CD4-positive, alpha-beta memory T cell (primary cell): ENCODE measurements at regions not wholly inside any gene's neighbourhood (a gene's known extent, or its start where the extent isn't known, plus 50 kb on each side); places are given as distances from the start of the nearest gene placed in this dataset.

Experiments used
- CTCF ChIA-PET: fragments of 350-600 bp; sonication (Branson Sonifier 250); formaldehyde crosslinking; loops from one replicate; lab custom pipeline; 2021; ENCODE audit warnings: inconsistent platforms; ENCODE audit not compliant: partially characterized antibody; lab: Charles Lee
- POLR2A ChIA-PET: fragments of 350-600 bp; sonication (Branson Sonifier 250); formaldehyde crosslinking; loops from one replicate; lab custom pipeline; 2021; ENCODE audit not compliant: partially characterized antibody; lab: Charles Lee
- DNase-seq, 5 donors: peaks; one replicate each; pipeline versions ENCODE4 v3.0.0 to v3.0.0-alpha.2; 2020 to 2022; ENCODE audit warnings: mixed read lengths in 1 of 5
- H3K27ac ChIP-seq: one replicate; pipeline ENCODE4 v1.7.0; 2013; ENCODE audit warnings: low read depth, low read length
- H3K27me3 ChIP-seq: 2 replicates; pipeline ENCODE4 v1.7.0; 2013; ENCODE audit warnings: mild to moderate bottlenecking, low read length, moderate library complexity; ENCODE audit not compliant: insufficient read depth
- H3K36me3 ChIP-seq: 2 replicates; pipeline ENCODE4 v1.7.0; 2013; ENCODE audit warnings: mild to moderate bottlenecking, low read length, moderate library complexity; ENCODE audit not compliant: insufficient read depth
- H3K4me1 ChIP-seq: 2 replicates; pipeline ENCODE4 v1.7.0; 2013; ENCODE audit warnings: mild to moderate bottlenecking, low read length, moderate library complexity; ENCODE audit not compliant: insufficient read depth
- H3K4me3 ChIP-seq, 2 donors: one replicate each; pipeline ENCODE4 v1.7.0; 2013; ENCODE audit warnings: low read length in 2 of 2, mild to moderate bottlenecking in 1 of 2
- H3K9me3 ChIP-seq, 2 donors: one replicate each; pipeline ENCODE4 v1.7.0; 2013; ENCODE audit warnings: low read length in 2 of 2, control low read depth in 1 of 2; ENCODE audit not compliant: control insufficient read depth in 1 of 2
- H3K27ac Mint-ChIP-seq, 7 donors: one replicate each; pipeline ENCODE4 v1.8.0; 2020 to 2021; ENCODE audit warnings: mixed read lengths in 7 of 7, mild to moderate bottlenecking in 6 of 7, inconsistent platforms in 3 of 7, moderate library complexity in 3 of 7
- H3K27me3 Mint-ChIP-seq, 2 donors: one replicate each; pipeline ENCODE4 v1.8.0; 2020 to 2021; ENCODE audit warnings: mixed read lengths in 2 of 2
- H3K36me3 Mint-ChIP-seq, 2 donors: one replicate each; pipeline ENCODE4 v1.8.0; 2020 to 2021; ENCODE audit warnings: mixed read lengths in 2 of 2, inconsistent platforms in 1 of 2, mild to moderate bottlenecking in 1 of 2
- H3K4me1 Mint-ChIP-seq, 4 donors: one replicate each; pipeline ENCODE4 v1.8.0; 2020 to 2021; ENCODE audit warnings: mixed read lengths in 4 of 4, mild to moderate bottlenecking in 1 of 4
- H3K4me3 Mint-ChIP-seq, 8 donors: one replicate each; pipeline ENCODE4 v1.8.0; 2020 to 2021; ENCODE audit warnings: mixed read lengths in 8 of 8, mild to moderate bottlenecking in 7 of 8, moderate library complexity in 6 of 8, inconsistent platforms in 3 of 8
- H3K9me3 Mint-ChIP-seq, 8 donors: one replicate each; pipeline ENCODE4 v1.8.0; 2020 to 2021; ENCODE audit warnings: mixed read lengths in 8 of 8, mild to moderate bottlenecking in 5 of 8, inconsistent platforms in 3 of 8, moderate library complexity in 1 of 8
- intact Hi-C: fragments of 100-400 bp; cut with micrococcal nuclease; formaldehyde crosslinking; loops from one replicate; pipeline ENCODE4 v1.15.1; 2023

DNA sequence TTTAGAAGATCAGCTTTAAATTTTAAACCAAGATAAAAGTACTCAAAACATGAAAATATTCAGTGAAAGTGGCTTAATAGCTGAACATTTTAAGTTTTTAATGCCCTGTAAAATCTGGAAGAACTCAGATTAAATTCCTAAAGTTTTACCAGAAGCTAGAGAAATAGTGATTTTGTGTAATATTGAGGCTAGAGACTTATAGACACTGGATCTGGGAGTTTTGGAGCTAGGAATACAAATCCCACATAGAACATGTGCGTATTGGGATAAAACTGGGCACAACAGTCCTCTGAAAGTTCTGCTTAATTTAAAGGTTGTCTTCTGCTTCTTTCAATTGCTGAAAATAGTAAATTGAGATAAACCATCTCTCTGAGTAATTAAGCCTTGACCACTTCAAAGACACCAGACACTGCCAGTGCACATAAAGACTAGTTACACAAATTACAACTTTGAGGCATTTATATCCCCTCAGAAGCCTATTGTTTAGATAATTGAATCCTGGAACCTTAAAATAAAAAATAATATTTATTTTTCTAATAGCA is 1382.5 kb downstream of the OTOL1 start:
- Mint-ChIP-seq H3K36me3 (no peaks in the 10 kb centered on the region), H3K27me3 (no peaks in the 10 kb centered on the region), H3K4me3 (no peak overlapping the region), H3K9me3 (peaks cover 0 to 6% (median 2%) of the 10 kb centered on the region in 8 donors), H3K27ac (peak overlapping the region in 1 of 7 donors; percentile 53), H3K4me1 (no peaks in the 10 kb centered on the region)
- Histone ChIP-seq H3K9me3 (no peaks in the 10 kb centered on the region), H3K4me3 (no peak overlapping the region), H3K27ac (no peak overlapping the region), H3K4me1 (no peaks in the 10 kb centered on the region), H3K27me3 (no peaks in the 10 kb centered on the region), H3K36me3 (no peaks in the 10 kb centered on the region)
- CTCF ChIA-PET = no interaction called here
- POLR2A ChIA-PET = no interaction called here
- DNase-seq = no peak
- intact Hi-C loops = no loop called here

DNA sequence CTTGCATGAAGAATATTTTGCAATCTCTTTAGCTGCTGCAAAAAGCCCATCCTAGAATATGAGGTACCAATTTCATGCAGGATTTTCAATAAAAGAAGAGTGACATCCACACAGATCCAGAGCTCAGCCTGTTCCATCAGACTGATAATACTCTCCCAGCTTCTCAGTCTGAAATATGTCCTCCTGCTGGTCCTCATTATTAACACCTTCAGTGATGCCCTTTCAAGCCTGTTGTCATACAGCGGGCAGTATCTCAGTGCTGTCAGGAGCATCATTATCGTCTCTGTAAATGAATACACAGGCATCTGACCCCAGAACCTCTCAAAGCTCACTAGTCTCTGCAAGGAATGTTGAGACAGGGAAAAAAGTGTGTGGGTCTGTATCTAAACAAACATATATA is 1387.8 kb downstream of the OTOL1 start:
- Mint-ChIP-seq H3K36me3 (no peaks in the 10 kb centered on the region), H3K4me3 (no peak overlapping the region), H3K9me3 (peaks cover 0 to 6% (median 2%) of the 10 kb centered on the region in 8 donors), H3K4me1 (no peaks in the 10 kb centered on the region), H3K27me3 (no peaks in the 10 kb centered on the region), H3K27ac (no peak overlapping the region)
- Histone ChIP-seq H3K9me3 (no peaks in the 10 kb centered on the region), H3K4me3 (no peak overlapping the region), H3K27ac (no peak overlapping the region), H3K4me1 (no peaks in the 10 kb centered on the region), H3K36me3 (no peaks in the 10 kb centered on the region), H3K27me3 (no peaks in the 10 kb centered on the region)
- DNase-seq = no peak
- intact Hi-C loops = no loop called here
- ChIA-PET CTCF (no interaction called here), POLR2A (no interaction called here)

DNA sequence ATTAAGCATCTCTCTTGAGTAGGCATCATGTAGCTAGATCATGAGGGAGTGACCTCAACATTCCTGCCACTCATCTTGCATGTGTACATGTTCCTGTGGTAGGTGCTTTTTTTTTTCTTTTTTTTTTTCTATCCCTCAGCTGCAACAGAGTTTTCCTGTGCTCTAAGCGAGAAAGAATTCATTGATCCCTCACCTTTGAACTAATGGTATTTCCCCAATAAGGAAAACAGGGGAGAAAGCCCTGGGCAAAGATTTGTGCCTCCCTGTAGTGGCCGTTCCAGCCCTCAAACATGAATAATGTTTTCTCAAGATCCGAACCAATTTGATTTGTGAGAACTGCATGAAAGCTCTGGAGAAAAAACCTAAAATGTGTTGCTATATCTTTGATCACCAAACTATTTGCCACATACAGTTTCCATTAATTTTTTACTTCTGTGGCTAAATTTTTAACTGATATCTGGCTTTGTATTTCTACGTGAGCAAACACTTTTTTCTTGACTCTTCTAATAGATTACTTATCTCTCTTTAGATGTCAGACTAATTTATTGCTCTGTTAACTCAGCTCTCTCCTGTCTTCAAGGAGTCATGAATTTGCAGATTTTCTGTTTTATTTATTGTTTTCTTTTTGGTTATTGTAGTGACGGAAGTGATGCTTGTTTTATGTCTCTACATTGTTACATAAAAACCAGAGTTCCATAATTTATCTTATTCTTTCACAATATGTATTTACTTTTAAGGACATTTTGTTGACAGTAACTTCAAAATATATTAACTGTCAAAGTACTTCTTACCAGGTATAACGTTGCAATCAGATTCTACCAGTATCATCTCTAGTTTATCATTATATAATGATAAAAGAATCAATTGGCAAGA is 1396.5 kb downstream of the OTOL1 start:
- no peaks in the 10 kb centered on the region for H3K4me1 ChIP-seq
- no peak overlapping the region for H3K4me3 ChIP-seq
- Mint-ChIP-seq H3K9me3 (peaks cover 0 to 19% (median 4%) of the 10 kb centered on the region in 8 donors), H3K36me3 (no peaks in the 10 kb centered on the region), H3K27ac (no peak overlapping the region), H3K4me1 (no peaks in the 10 kb centered on the region), H3K4me3 (no peak overlapping the region), H3K27me3 (no peaks in the 10 kb centered on the region)
- POLR2A ChIA-PET = no interaction called here
- no peak for DNase-seq
- no peaks in the 10 kb centered on the region for H3K27me3 ChIP-seq
- no peaks in the 10 kb centered on the region for H3K9me3 ChIP-seq
- no peaks in the 10 kb centered on the region for H3K36me3 ChIP-seq
- H3K27ac ChIP-seq = no peak overlapping the region
- CTCF ChIA-PET = no interaction called here
- intact Hi-C loops = no loop called here

DNA sequence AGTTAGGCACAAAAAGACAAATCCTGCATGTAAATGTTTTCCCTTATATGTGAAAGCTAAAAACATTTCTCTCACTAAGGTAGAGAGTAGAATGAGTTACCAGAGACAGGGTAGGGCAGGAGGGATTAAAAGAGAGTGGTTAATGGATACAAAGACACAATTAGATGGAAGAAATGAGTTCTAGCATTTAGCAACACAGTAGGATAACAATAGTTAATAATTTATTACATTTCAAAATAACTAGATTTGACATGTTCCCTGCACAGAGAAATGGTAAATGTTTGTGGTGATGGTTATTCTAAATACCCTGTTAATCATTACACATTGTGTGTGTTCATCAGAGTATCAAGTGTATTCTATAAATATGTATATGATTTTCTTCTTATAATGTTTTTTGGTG is 1400.7 kb downstream of the OTOL1 start:
- CTCF ChIA-PET = no interaction called here
- intact Hi-C loops = no loop called here
- DNase-seq = no peak
- no peaks in the 10 kb centered on the region for H3K27me3 Mint-ChIP-seq
- Histone ChIP-seq H3K27me3 (no peaks in the 10 kb centered on the region), H3K27ac (no peak overlapping the region), H3K9me3 (no peaks in the 10 kb centered on the region), H3K4me1 (no peaks in the 10 kb centered on the region), H3K36me3 (no peaks in the 10 kb centered on the region), H3K4me3 (no peak overlapping the region)
- no peaks in the 10 kb centered on the region for H3K4me1 Mint-ChIP-seq
- H3K27ac Mint-ChIP-seq = no peak overlapping the region
- no peaks in the 10 kb centered on the region for H3K36me3 Mint-ChIP-seq
- H3K4me3 Mint-ChIP-seq = no peak overlapping the region
- POLR2A ChIA-PET = no interaction called here
- peaks cover 0 to 23% (median 4%) of the 10 kb centered on the region in 8 donors for H3K9me3 Mint-ChIP-seq

DNA sequence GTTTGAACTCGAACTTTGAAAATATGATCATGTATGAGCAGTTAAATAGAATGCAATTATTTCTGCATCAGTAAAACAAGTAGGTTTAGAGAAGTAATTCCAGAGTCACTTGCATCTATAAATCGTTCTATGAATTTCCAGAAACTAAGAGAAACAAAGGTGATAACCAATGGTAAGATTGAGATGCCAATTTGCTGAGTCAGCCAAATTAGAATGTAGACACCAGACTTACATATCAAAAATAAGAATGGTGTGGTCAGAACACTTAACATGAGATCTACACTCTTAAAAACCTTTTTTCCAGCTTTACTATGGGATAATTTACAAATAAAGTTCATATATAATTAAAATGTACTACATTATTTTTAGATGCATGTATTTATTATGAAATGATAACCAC is 1435.9 kb downstream of the OTOL1 start:
- Mint-ChIP-seq H3K27ac (no peak overlapping the region), H3K27me3 (no peaks in the 10 kb centered on the region), H3K4me1 (no peaks in the 10 kb centered on the region), H3K9me3 (peaks cover 0 to 8% (median 3%) of the 10 kb centered on the region in 8 donors), H3K36me3 (no peaks in the 10 kb centered on the region), H3K4me3 (no peak overlapping the region)
- Histone ChIP-seq H3K27ac (no peak overlapping the region), H3K27me3 (no peaks in the 10 kb centered on the region), H3K4me1 (no peaks in the 10 kb centered on the region), H3K36me3 (no peaks in the 10 kb centered on the region), H3K4me3 (no peak overlapping the region), H3K9me3 (no peaks in the 10 kb centered on the region)
- intact Hi-C loops = no loop called here
- CTCF ChIA-PET = no interaction called here
- no peak for DNase-seq
- POLR2A ChIA-PET = no interaction called here

DNA sequence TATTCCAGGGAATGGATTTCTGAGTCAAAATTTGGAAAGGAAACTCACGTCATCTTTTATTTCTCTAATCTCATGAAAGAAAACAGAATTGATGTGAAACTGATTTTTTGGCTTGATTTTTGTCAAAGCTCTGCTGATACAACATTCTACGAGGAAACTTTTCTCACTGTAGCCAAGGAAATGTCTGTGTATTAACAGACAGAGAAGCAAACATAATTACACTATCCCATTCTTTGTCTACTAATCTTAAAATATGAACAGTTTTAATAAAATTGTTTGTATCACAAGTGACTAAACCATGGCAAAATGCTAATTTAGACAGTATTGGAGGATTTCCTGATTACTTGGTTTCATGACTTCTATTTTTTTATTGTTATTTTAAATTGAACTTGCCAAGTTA is 1437.0 kb downstream of the OTOL1 start:
- POLR2A ChIA-PET = no interaction called here
- CTCF ChIA-PET = no interaction called here
- Mint-ChIP-seq H3K27me3 (no peaks in the 10 kb centered on the region), H3K9me3 (peaks cover 0 to 8% (median 3%) of the 10 kb centered on the region in 8 donors), H3K4me3 (no peak overlapping the region), H3K4me1 (no peaks in the 10 kb centered on the region), H3K27ac (no peak overlapping the region), H3K36me3 (no peaks in the 10 kb centered on the region)
- Histone ChIP-seq H3K9me3 (no peaks in the 10 kb centered on the region), H3K4me3 (no peak overlapping the region), H3K4me1 (no peaks in the 10 kb centered on the region), H3K27ac (no peak overlapping the region), H3K36me3 (no peaks in the 10 kb centered on the region), H3K27me3 (no peaks in the 10 kb centered on the region)
- no peak for DNase-seq
- intact Hi-C loops = no loop called here

DNA sequence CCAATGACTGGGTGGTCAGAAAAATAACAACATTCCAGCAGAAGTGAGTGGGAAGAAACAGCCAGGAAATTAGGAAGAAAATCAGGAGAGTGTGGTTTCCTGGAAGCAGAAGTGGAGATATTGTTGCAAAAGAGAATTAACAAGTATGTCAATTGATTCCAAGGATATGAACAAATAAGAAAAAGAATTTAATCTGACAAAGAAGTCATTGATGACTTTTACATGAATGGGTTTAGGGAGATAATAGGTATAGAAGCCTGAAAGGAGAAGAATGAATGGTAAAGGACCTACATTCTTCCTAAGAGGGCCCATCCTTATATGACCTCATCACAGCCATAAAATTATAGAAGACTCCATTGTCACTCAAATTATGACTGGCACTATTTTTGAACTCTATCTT is 1440.1 kb downstream of the OTOL1 start:
- DNase-seq = no peak
- ChIA-PET CTCF (no interaction called here), POLR2A (no interaction called here)
- Mint-ChIP-seq H3K4me3 (no peak overlapping the region), H3K27ac (no peak overlapping the region), H3K9me3 (peaks cover 0 to 10% (median 3%) of the 10 kb centered on the region in 8 donors), H3K4me1 (no peaks in the 10 kb centered on the region), H3K27me3 (no peaks in the 10 kb centered on the region), H3K36me3 (no peaks in the 10 kb centered on the region)
- Histone ChIP-seq H3K9me3 (no peaks in the 10 kb centered on the region), H3K27ac (no peak overlapping the region), H3K4me1 (no peaks in the 10 kb centered on the region), H3K4me3 (no peak overlapping the region), H3K36me3 (no peaks in the 10 kb centered on the region), H3K27me3 (no peaks in the 10 kb centered on the region)
- intact Hi-C loops = no loop called here
